ENCODE measurements at regions not wholly inside any gene's neighbourhood (a gene's known extent, or its start where the extent isn't known, plus 50 kb on each side); places are given as distances from the start of the nearest gene placed in this dataset.

DNA sequence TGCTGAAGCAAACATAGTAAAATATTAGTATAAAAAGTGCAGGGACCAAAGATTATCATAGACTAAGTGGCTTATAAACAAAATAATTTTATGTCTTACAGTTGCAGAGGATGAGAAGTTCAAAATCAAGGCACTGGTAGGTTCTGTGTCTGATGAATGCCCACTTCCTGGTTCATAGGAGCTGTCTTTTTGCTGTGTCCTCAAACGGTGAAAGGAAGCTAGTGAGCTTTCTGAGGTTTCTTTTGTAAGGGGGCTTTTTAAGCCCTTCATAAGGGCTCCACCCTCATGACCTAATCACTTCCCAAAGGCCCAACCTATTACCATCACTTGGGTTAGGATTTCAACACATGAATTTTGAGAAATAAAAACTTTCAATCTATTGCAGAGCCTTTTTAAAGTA, 946.7 kb upstream of the ACVR2A start:
- H3K4me1 ChIP-seq (ENCODE audit: control insufficient read depth, extremely low read depth, insufficient read depth, low read length), result no peaks in the 10 kb centered on the region
- H4K20me1 ChIP-seq (ENCODE audit: control insufficient read depth, extremely low read depth, insufficient read depth, low read length), result no peaks in the 10 kb centered on the region
- no peaks in the 10 kb centered on the region for H3K36me3 ChIP-seq (ENCODE audit: control insufficient read depth, insufficient read depth, low read length)

DNA sequence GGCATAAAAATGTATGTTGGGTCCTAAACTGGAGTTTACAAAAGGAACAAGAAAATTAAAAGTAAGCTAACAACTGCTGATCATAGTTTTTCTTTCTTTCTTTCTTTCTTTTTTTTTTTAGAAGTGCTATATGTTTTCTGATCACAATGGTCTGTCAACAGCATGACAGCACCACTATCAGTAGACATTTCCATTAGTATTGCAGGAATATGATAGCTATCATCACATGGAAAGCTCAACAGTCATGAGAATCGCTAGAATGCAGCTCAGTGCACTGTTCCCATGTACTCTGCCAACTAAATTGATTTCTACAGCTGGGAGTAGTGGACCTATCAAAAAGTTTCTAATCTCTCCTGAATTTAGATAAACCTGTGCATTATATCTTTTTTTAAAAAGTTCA, 950.3 kb upstream of the ACVR2A start:
- H4K20me1 ChIP-seq (ENCODE audit: control insufficient read depth, extremely low read depth, insufficient read depth, low read length), result no peaks in the 10 kb centered on the region
- H3K9ac ChIP-seq (ENCODE audit: insufficient read depth, low read length), result no peak overlapping the region
- H3K27me3 ChIP-seq (ENCODE audit: control insufficient read depth, insufficient read depth, low read length), result no peaks in the 10 kb centered on the region
- H2AFZ ChIP-seq (ENCODE audit: low read length), result no peak overlapping the region
- no peak overlapping the region for H3K27ac ChIP-seq (ENCODE audit: insufficient read depth, low read length)
- TF ChIP-seq EZH2 (IDR thresholded peaks at IDR 0.05; ENCODE audit: low read length, missing control alignments), result no peak
- TF ChIP-seq, protein P1, sequence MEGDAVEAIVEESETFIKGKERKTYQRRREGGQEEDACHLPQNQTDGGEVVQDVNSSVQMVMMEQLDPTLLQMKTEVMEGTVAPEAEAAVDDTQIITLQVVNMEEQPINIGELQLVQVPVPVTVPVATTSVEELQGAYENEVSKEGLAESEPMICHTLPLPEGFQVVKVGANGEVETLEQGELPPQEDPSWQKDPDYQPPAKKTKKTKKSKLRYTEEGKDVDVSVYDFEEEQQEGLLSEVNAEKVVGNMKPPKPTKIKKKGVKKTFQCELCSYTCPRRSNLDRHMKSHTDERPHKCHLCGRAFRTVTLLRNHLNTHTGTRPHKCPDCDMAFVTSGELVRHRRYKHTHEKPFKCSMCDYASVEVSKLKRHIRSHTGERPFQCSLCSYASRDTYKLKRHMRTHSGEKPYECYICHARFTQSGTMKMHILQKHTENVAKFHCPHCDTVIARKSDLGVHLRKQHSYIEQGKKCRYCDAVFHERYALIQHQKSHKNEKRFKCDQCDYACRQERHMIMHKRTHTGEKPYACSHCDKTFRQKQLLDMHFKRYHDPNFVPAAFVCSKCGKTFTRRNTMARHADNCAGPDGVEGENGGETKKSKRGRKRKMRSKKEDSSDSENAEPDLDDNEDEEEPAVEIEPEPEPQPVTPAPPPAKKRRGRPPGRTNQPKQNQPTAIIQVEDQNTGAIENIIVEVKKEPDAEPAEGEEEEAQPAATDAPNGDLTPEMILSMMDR (conservative IDR thresholded peaks at IDR 0.05 in 1 of 2, IDR thresholded peaks at IDR 0.05 in 1 of 2; ENCODE audit: low read depth in 1 of 2, low read length in 2 of 2), result no peak
- H3K4me1 ChIP-seq (ENCODE audit: control insufficient read depth, extremely low read depth, insufficient read depth, low read length), result no peaks in the 10 kb centered on the region
- H3K4me3 ChIP-seq (replicated peaks in 1 of 4; ENCODE audit: control extremely low read depth in 1 of 4, insufficient read depth in 1 of 4, low read depth in 3 of 4, low read length in 4 of 4), result no peak overlapping the region
- no peaks in the 10 kb centered on the region for H3K36me3 ChIP-seq (ENCODE audit: control insufficient read depth, insufficient read depth, low read length)
- DNase-seq (ENCODE audit: low read depth in 2 of 2), result no peak
- H3K79me2 ChIP-seq (ENCODE audit: control insufficient read depth, insufficient read depth, low read length), result no peaks in the 10 kb centered on the region
- H3K4me2 ChIP-seq (ENCODE audit: extremely low read depth, insufficient read depth, low read length), result no peak overlapping the region
- H3K9me3 ChIP-seq (ENCODE audit: control insufficient read depth, insufficient read depth, low read depth, low read length), result no peaks in the 10 kb centered on the region

More for the DNA sequence above, 946.7 kb upstream of the ACVR2A start:
- no peak overlapping the region for H3K27ac ChIP-seq (ENCODE audit: insufficient read depth, low read length)
- no peak overlapping the region for H2AFZ ChIP-seq (ENCODE audit: low read length)
- H3K79me2 ChIP-seq (ENCODE audit: control insufficient read depth, insufficient read depth, low read length), result no peaks in the 10 kb centered on the region
- H3K4me3 ChIP-seq (replicated peaks in 1 of 4; ENCODE audit: control extremely low read depth in 1 of 4, insufficient read depth in 1 of 4, low read depth in 3 of 4, low read length in 4 of 4), result no peak overlapping the region
- no peaks in the 10 kb centered on the region for H3K27me3 ChIP-seq (ENCODE audit: control insufficient read depth, insufficient read depth, low read length)
- DNase-seq (ENCODE audit: low read depth in 2 of 2), result no peak
- TF ChIP-seq, protein P1 (conservative IDR thresholded peaks at IDR 0.05 in 1 of 2, IDR thresholded peaks at IDR 0.05 in 1 of 2; ENCODE audit: low read depth in 1 of 2, low read length in 2 of 2), result no peak
- TF ChIP-seq EZH2 (IDR thresholded peaks at IDR 0.05; ENCODE audit: low read length, missing control alignments), result no peak
- no peaks in the 10 kb centered on the region for H3K9me3 ChIP-seq (ENCODE audit: control insufficient read depth, insufficient read depth, low read depth, low read length)
- H3K9ac ChIP-seq (ENCODE audit: insufficient read depth, low read length), result no peak overlapping the region
- no peak overlapping the region for H3K4me2 ChIP-seq (ENCODE audit: extremely low read depth, insufficient read depth, low read length)

DNA sequence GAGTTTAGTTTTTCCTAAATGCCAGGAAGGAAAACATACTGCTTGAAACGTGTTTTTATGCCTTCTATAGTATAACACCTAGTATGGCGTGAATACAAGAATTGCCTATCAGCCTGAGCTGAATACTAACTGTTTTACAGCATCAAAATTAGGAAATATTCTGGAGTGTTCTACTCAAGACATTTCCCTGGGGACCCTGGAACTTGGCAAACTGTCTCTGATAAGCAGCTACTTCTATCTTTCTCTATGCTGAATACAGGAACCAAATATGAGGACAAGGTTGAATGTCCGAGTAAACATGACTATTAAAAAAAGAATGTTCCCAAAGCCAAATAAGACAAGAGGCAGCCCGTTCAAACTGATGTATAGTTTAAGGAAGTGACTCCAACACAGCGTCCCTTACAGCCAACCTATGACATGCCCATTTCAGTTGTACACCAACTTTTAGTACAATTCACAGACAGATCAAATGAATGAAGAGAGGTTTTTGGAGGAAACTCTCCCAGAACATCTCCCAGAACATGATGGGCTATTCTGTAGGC, 951.3 kb upstream of the ACVR2A start:
- no peaks in the 10 kb centered on the region for H3K36me3 ChIP-seq (ENCODE audit: control insufficient read depth, insufficient read depth, low read length)
- H3K4me2 ChIP-seq (ENCODE audit: extremely low read depth, insufficient read depth, low read length), result no peak overlapping the region
- H3K4me3 ChIP-seq (replicated peaks in 1 of 4; ENCODE audit: control extremely low read depth in 1 of 4, insufficient read depth in 1 of 4, low read depth in 3 of 4, low read length in 4 of 4), result no peak overlapping the region
- H3K27ac ChIP-seq (ENCODE audit: insufficient read depth, low read length), result no peak overlapping the region
- H4K20me1 ChIP-seq (ENCODE audit: control insufficient read depth, extremely low read depth, insufficient read depth, low read length), result no peaks in the 10 kb centered on the region
- no peaks in the 10 kb centered on the region for H3K4me1 ChIP-seq (ENCODE audit: control insufficient read depth, extremely low read depth, insufficient read depth, low read length)
- no peak overlapping the region for H3K9ac ChIP-seq (ENCODE audit: insufficient read depth, low read length)
- peak in 1 of 2 donors; percentile 9 for DNase-seq (ENCODE audit: low read depth in 2 of 2)
- no peak overlapping the region for H2AFZ ChIP-seq (ENCODE audit: low read length)
- no peaks in the 10 kb centered on the region for H3K27me3 ChIP-seq (ENCODE audit: control insufficient read depth, insufficient read depth, low read length)
- TF ChIP-seq, protein P1 (conservative IDR thresholded peaks at IDR 0.05 in 1 of 2, IDR thresholded peaks at IDR 0.05 in 1 of 2; ENCODE audit: low read depth in 1 of 2, low read length in 2 of 2), result no peak
- no peak for TF ChIP-seq EZH2 (IDR thresholded peaks at IDR 0.05; ENCODE audit: low read length, missing control alignments)
- H3K79me2 ChIP-seq (ENCODE audit: control insufficient read depth, insufficient read depth, low read length), result no peaks in the 10 kb centered on the region
- no peaks in the 10 kb centered on the region for H3K9me3 ChIP-seq (ENCODE audit: control insufficient read depth, insufficient read depth, low read depth, low read length)

Data from fibroblast of lung (primary cell).